GM21390 (cell line): ENCODE measurements at regions not wholly inside any gene's neighbourhood (a gene's known extent, or its start where the extent isn't known, plus 50 kb on each side); places are given as distances from the start of the nearest gene placed in this dataset.

Experiments
- ATAC-seq: cut with Tn5 transposase; IDR thresholded peaks from one replicate; pipeline ENCODE4 v1.9.1; 2021; ENCODE audit not compliant: unreplicated experiment

GRCh38 chr9:129490583-129491486 lies 130.1 kb downstream of the C9orf50 start:
- no peak for ATAC-seq

- no peak for ATAC-seq
These were observed 130.9 kb downstream of the C9orf50 start for GRCh38 chr9:129489838-129490582.

- no peak for ATAC-seq
These were observed 133.0 kb downstream of the C9orf50 start for GRCh38 chr9:129487658-129488483.

- no peak for ATAC-seq
These were observed 133.9 kb downstream of the C9orf50 start for GRCh38 chr9:129486756-129487657.

- no peak for ATAC-seq
These were observed 135.6 kb downstream of the C9orf50 start for GRCh38 chr9:129485145-129485774.

- no peak for ATAC-seq
These were observed 136.4 kb downstream of the C9orf50 start for GRCh38 chr9:129484352-129485000.

GRCh38 chr9:129483415-129484351 lies 137.2 kb downstream of the C9orf50 start:
- no peak for ATAC-seq

GRCh38 chr9:129482521-129483414 lies 138.1 kb downstream of the C9orf50 start:
- ATAC-seq, result no peak

- no peak for ATAC-seq
These were observed 138.9 kb downstream of the C9orf50 start for GRCh38 chr9:129481810-129482511.

GRCh38 chr9:129481424-129481809 lies 139.5 kb downstream of the C9orf50 start:
- ATAC-seq, result no peak

GRCh38 chr9:129480745-129481144 lies 140.2 kb downstream of the C9orf50 start:
- ATAC-seq, result no peak

- no peak for ATAC-seq
These were observed 140.7 kb downstream of the C9orf50 start for GRCh38 chr9:129480227-129480626.

- no peak for ATAC-seq
These were observed 141.3 kb downstream of the C9orf50 start for GRCh38 chr9:129479631-129480011.

- no peak for ATAC-seq
These were observed 141.8 kb downstream of the C9orf50 start for GRCh38 chr9:129478961-129479630.

- ATAC-seq, result no peak
These were observed 142.4 kb downstream of the C9orf50 start for GRCh38 chr9:129478461-129478860.
